ENCODE measurements at regions not wholly inside any gene's neighbourhood (a gene's known extent, or its start where the extent isn't known, plus 50 kb on each side); places are given as distances from the start of the nearest gene placed in this dataset.

DNA sequence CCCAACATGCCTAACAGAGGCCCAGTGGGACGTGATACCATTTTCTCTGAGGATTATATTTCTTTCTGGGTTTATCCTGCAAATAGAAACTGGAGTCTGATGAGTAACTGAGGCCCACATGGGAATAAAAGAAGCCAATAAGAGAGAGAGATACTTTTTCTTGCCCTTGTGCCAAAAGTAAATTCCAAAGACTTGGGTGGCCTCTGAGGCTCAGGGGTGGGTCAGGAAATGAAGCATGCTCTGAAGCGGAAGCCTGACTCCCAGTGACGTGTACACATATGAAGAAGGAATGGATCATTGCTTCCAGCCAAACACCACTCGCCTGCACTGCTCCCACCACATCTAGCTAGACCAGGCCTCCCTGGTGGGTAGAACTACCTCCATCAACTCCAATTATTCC, 273.6 kb upstream of the NCKAP5 start:
- H2BK15ac ChIP-seq (ENCODE audit: low read depth, low read length) = no peak overlapping the region
- no peak overlapping the region for H2BK120ac ChIP-seq (ENCODE audit: low read depth, low read length, poor library complexity, severe bottlenecking)
- no peak overlapping the region for H3K4me2 ChIP-seq (ENCODE audit: insufficient read depth, insufficient read length, low read length)
- no peak overlapping the region for H4K5ac ChIP-seq (ENCODE audit: insufficient read length, low read depth, low read length)
- Mint-ChIP-seq H3K4me1 (peaks cover 9 to 15% of the 10 kb centered on the region in 2 experiments), H3K9me3 (no peaks in the 10 kb centered on the region), H3K36me3 (ENCODE audit: insufficient read depth in 1 of 3, low read depth in 3 of 3) (no peaks in the 10 kb centered on the region), H3K27ac (no peak overlapping the region; a peak in 1 of 7 replicates), H3K27me3 (ENCODE audit: low read depth) (peaks cover 3% of the 10 kb centered on the region), H3K4me3 (no peak overlapping the region)
- H3K56ac ChIP-seq (ENCODE audit: insufficient read length, low read depth, low read length) = no peak overlapping the region
- no peaks in the 10 kb centered on the region for H3K9me3 ChIP-seq (ENCODE audit: control insufficient read depth, low read depth, low read length)
- H2AK5ac ChIP-seq (ENCODE audit: insufficient read length, low read length) = no peak overlapping the region
- no peak overlapping the region for H3T11ph ChIP-seq (ENCODE audit: low read length)
- H3K23me2 ChIP-seq (ENCODE audit: insufficient read length, low read depth, low read length, poor library complexity, severe bottlenecking) = no peaks in the 10 kb centered on the region
- no peak overlapping the region for H3K4ac ChIP-seq (ENCODE audit: low read depth, low read length)
- TF ChIP-seq, protein P1, sequence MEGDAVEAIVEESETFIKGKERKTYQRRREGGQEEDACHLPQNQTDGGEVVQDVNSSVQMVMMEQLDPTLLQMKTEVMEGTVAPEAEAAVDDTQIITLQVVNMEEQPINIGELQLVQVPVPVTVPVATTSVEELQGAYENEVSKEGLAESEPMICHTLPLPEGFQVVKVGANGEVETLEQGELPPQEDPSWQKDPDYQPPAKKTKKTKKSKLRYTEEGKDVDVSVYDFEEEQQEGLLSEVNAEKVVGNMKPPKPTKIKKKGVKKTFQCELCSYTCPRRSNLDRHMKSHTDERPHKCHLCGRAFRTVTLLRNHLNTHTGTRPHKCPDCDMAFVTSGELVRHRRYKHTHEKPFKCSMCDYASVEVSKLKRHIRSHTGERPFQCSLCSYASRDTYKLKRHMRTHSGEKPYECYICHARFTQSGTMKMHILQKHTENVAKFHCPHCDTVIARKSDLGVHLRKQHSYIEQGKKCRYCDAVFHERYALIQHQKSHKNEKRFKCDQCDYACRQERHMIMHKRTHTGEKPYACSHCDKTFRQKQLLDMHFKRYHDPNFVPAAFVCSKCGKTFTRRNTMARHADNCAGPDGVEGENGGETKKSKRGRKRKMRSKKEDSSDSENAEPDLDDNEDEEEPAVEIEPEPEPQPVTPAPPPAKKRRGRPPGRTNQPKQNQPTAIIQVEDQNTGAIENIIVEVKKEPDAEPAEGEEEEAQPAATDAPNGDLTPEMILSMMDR (conservative IDR thresholded peaks at IDR 0.05) = no peak
- H3K14ac ChIP-seq (ENCODE audit: insufficient read depth, low read length) = no peak overlapping the region
- WGBS (ENCODE audit: extremely low coverage, insufficient read length, low lambda C conversion rate) = no CpG with 5 or more reads among the region's 4 CpGs
- no peak overlapping the region for H2BK12ac ChIP-seq (ENCODE audit: insufficient read length, low read depth, low read length)
- no peaks in the 10 kb centered on the region for H3K79me1 ChIP-seq (ENCODE audit: insufficient read depth, low read depth, low read length, poor library complexity, severe bottlenecking)
- no peaks in the 10 kb centered on the region for H3K4me1 ChIP-seq (ENCODE audit: insufficient read depth, low read length)
- H3K9ac ChIP-seq (ENCODE audit: extremely low read depth, insufficient read length, low read length) = no peak overlapping the region
- no peak overlapping the region for H3K27ac ChIP-seq (ENCODE audit: insufficient read length, low read depth, low read length)
- no peak for DNase-seq
- no peak overlapping the region for H2BK20ac ChIP-seq (ENCODE audit: low read depth, low read length, poor library complexity, severe bottlenecking)
- no peaks in the 10 kb centered on the region for H3K79me2 ChIP-seq (ENCODE audit: insufficient read depth, low read length)
- no peak overlapping the region for H2BK5ac ChIP-seq (ENCODE audit: insufficient read length, low read length)
- H4K20me1 ChIP-seq (ENCODE audit: control insufficient read depth, insufficient read depth, insufficient read length) = no peaks in the 10 kb centered on the region
- no peak overlapping the region for H4K8ac ChIP-seq (replicated peaks; ENCODE audit: insufficient read length, low read depth, low read length)
- no peak overlapping the region for H2AFZ ChIP-seq (ENCODE audit: low read length)
- H3K18ac ChIP-seq (ENCODE audit: insufficient read length, low read depth, low read length) = no peak overlapping the region
- no peak overlapping the region for H3K23ac ChIP-seq (ENCODE audit: insufficient read length, low read depth, low read length)
- H3K27me3 ChIP-seq (ENCODE audit: insufficient read depth, low read length) = no peaks in the 10 kb centered on the region
- H4K91ac ChIP-seq (ENCODE audit: insufficient read length, low read depth, low read length) = no peak overlapping the region
